Central memory CD8-positive, alpha-beta T cell (primary cell): ENCODE measurements at regions not wholly inside any gene's neighbourhood (a gene's known extent, or its start where the extent isn't known, plus 50 kb on each side); places are given as distances from the start of the nearest gene placed in this dataset.

Experiments
- ATAC-seq: fragments of 150-1000 bp; cut with Tn5 transposase; replicated peaks from 2 replicates; pipeline ENCODE4 v1.10.0; 2022; ENCODE audit warnings: mild to moderate bottlenecking, moderate FRiP score, moderate number of reproducible peaks; ENCODE audit not compliant: poor library complexity, severe bottlenecking; ENCODE audit errors: extremely low read depth
- DNase-seq, 2 donors: peaks; one replicate each; pipeline ENCODE4 v3.0.0; 2021; ENCODE audit warnings: low spot score in 2 of 2
- H3K27ac Mint-ChIP-seq: one replicate; pipeline ENCODE4 v1.8.0; 2022; ENCODE audit warnings: low read depth, mild to moderate bottlenecking, moderate library complexity, mixed read lengths
- H3K27me3 Mint-ChIP-seq: one replicate; pipeline ENCODE4 v1.8.0; 2022; ENCODE audit warnings: mixed read lengths
- H3K36me3 Mint-ChIP-seq: one replicate; pipeline ENCODE4 v1.8.0; 2022; ENCODE audit warnings: mild to moderate bottlenecking, moderate library complexity, mixed read lengths; ENCODE audit not compliant: insufficient read depth
- H3K4me1 Mint-ChIP-seq: one replicate; pipeline ENCODE4 v1.8.0; 2022; ENCODE audit warnings: mixed read lengths
- H3K4me3 Mint-ChIP-seq: one replicate; pipeline ENCODE4 v1.8.0; 2022; ENCODE audit warnings: mild to moderate bottlenecking, moderate library complexity, mixed read lengths
- H3K9me3 Mint-ChIP-seq: one replicate; pipeline ENCODE4 v1.8.0; 2022; ENCODE audit warnings: mixed read lengths

- DNase-seq (no peak), ATAC-seq (no peak)
- H3K4me1 Mint-ChIP-seq, result no peaks in the 10 kb centered on the region
- H3K27ac Mint-ChIP-seq, result no peak overlapping the region
- H3K27me3 Mint-ChIP-seq, result no peaks in the 10 kb centered on the region
- peaks cover 15% of the 10 kb centered on the region for H3K9me3 Mint-ChIP-seq
- H3K4me3 Mint-ChIP-seq, result no peak overlapping the region
- H3K36me3 Mint-ChIP-seq, result no peaks in the 10 kb centered on the region
These were observed 154.3 kb downstream of the RMST start for GRCh38 chr12:97616946-97617345.

DNA sequence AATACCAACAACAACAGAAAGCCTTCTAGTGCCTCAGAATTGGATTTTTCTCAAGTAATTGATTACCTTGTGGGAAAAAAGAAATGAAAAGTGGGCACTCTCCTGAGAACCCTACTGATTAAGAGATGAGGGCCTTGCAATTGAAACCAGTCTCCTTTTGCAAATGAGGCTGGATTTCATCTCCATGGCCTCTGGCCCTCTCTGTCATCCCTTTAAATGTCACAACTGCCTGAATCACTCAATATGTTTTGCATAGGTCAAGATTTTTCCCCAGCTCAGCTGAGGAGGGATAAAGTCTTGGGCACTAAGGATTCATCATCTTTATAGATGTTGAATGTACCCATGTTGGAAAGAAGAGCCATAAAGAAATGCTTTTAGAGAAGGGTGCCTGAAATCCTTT is 166.4 kb downstream of the RMST start:
- ATAC-seq (no peak), DNase-seq (no peak)
- no peak overlapping the region for H3K4me3 Mint-ChIP-seq
- no peak overlapping the region for H3K27ac Mint-ChIP-seq
- no peaks in the 10 kb centered on the region for H3K36me3 Mint-ChIP-seq
- no peaks in the 10 kb centered on the region for H3K27me3 Mint-ChIP-seq
- H3K4me1 Mint-ChIP-seq, result no peaks in the 10 kb centered on the region
- H3K9me3 Mint-ChIP-seq, result peaks cover 14% of the 10 kb centered on the region

- Mint-ChIP-seq H3K4me1 (no peaks in the 10 kb centered on the region), H3K36me3 (no peaks in the 10 kb centered on the region), H3K9me3 (peaks cover 16% of the 10 kb centered on the region), H3K27ac (no peak overlapping the region), H3K27me3 (no peaks in the 10 kb centered on the region), H3K4me3 (no peak overlapping the region)
- ATAC-seq (no peak), DNase-seq (no peak)
These were observed 166.8 kb downstream of the RMST start for GRCh38 chr12:97629382-97629781.

- no peak for ATAC-seq
- Mint-ChIP-seq H3K4me1 (no peaks in the 10 kb centered on the region), H3K27ac (no peak overlapping the region), H3K36me3 (no peaks in the 10 kb centered on the region), H3K27me3 (no peaks in the 10 kb centered on the region), H3K9me3 (peaks cover 19% of the 10 kb centered on the region), H3K4me3 (no peak overlapping the region)
- no peak for DNase-seq
These were observed 167.8 kb downstream of the RMST start for GRCh38 chr12:97630356-97630755.

DNA sequence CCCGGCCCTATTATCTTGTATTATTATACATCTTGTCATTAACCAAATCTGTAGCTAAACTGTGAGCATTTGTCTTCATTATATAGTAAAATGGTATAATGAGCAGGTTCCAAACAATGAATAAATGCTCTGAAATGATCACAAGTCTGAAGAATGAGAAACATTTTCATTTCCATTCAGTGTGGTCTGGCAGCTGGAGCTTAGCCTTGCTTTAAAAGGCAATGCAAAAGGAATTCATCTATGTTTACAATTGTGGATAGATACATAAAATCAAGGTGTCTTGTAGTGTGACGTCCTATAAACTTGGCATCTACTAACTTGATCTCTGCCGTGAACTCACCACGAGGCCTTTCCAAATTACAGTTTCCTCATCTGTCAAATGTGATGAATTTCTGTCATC is 168.3 kb downstream of the RMST start:
- Mint-ChIP-seq H3K4me1 (no peaks in the 10 kb centered on the region), H3K9me3 (peaks cover 22% of the 10 kb centered on the region), H3K27me3 (no peaks in the 10 kb centered on the region), H3K27ac (no peak overlapping the region), H3K4me3 (no peak overlapping the region), H3K36me3 (no peaks in the 10 kb centered on the region)
- ATAC-seq (no peak), DNase-seq (no peak)

GRCh38 chr12:97637770-97638169 is 175.2 kb downstream of the RMST start:
- Mint-ChIP-seq H3K4me3 (no peak overlapping the region), H3K4me1 (no peaks in the 10 kb centered on the region), H3K9me3 (peaks cover 28% of the 10 kb centered on the region), H3K27ac (no peak overlapping the region), H3K36me3 (no peaks in the 10 kb centered on the region), H3K27me3 (no peaks in the 10 kb centered on the region)
- DNase-seq (no peak), ATAC-seq (no peak)

GRCh38 chr12:97638739-97639138 is 176.1 kb downstream of the RMST start:
- peaks cover 27% of the 10 kb centered on the region for H3K9me3 Mint-ChIP-seq
- H3K27ac Mint-ChIP-seq, result no peak overlapping the region
- H3K27me3 Mint-ChIP-seq, result no peaks in the 10 kb centered on the region
- no peak overlapping the region for H3K4me3 Mint-ChIP-seq
- no peaks in the 10 kb centered on the region for H3K36me3 Mint-ChIP-seq
- H3K4me1 Mint-ChIP-seq, result no peaks in the 10 kb centered on the region
- DNase-seq (no peak), ATAC-seq (no peak)

GRCh38 chr12:97639702-97640101 is 177.1 kb downstream of the RMST start:
- H3K27ac Mint-ChIP-seq, result no peak overlapping the region
- ATAC-seq (no peak), DNase-seq (no peak)
- no peaks in the 10 kb centered on the region for H3K27me3 Mint-ChIP-seq
- H3K9me3 Mint-ChIP-seq, result peaks cover 22% of the 10 kb centered on the region
- no peak overlapping the region for H3K4me3 Mint-ChIP-seq
- no peaks in the 10 kb centered on the region for H3K36me3 Mint-ChIP-seq
- H3K4me1 Mint-ChIP-seq, result no peaks in the 10 kb centered on the region

DNA sequence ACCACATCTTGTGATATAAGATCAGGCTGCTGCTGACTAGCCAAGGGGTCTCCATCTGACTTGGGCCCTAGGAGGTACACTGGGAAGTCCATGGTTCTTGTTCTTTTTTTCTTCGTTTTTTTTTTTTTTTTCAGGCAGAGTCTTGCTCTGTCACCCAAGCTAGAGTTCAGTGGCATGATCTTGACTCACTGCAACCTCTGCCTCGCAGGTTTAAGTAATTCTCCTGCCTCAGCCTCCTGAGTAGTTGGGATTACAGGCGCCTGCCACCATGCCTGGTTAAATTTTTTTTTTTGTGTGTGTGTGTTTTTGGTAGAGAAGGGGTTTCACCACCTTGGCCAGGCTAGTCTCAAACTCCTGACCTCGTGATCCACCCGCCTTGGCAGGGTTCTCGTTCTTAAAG is 178.2 kb downstream of the RMST start:
- ATAC-seq, result no peak
- no peak overlapping the region for H3K4me3 Mint-ChIP-seq
- H3K36me3 Mint-ChIP-seq, result no peaks in the 10 kb centered on the region
- no peaks in the 10 kb centered on the region for H3K4me1 Mint-ChIP-seq
- H3K27me3 Mint-ChIP-seq, result no peaks in the 10 kb centered on the region
- no peak for DNase-seq
- peaks cover 16% of the 10 kb centered on the region for H3K9me3 Mint-ChIP-seq
- H3K27ac Mint-ChIP-seq, result no peak overlapping the region

- Mint-ChIP-seq H3K27ac (no peak overlapping the region), H3K27me3 (no peaks in the 10 kb centered on the region), H3K4me1 (no peaks in the 10 kb centered on the region), H3K9me3 (peaks cover 16% of the 10 kb centered on the region), H3K4me3 (no peak overlapping the region), H3K36me3 (no peaks in the 10 kb centered on the region)
- ATAC-seq (no peak), DNase-seq (no peak)
These were observed 180.3 kb downstream of the RMST start for GRCh38 chr12:97642911-97643310.

- H3K27ac Mint-ChIP-seq, result no peak overlapping the region
- H3K9me3 Mint-ChIP-seq, result peaks cover 16% of the 10 kb centered on the region
- DNase-seq (no peak), ATAC-seq (no peak)
- H3K4me3 Mint-ChIP-seq, result no peak overlapping the region
- no peaks in the 10 kb centered on the region for H3K36me3 Mint-ChIP-seq
- H3K27me3 Mint-ChIP-seq, result no peaks in the 10 kb centered on the region
- H3K4me1 Mint-ChIP-seq, result no peaks in the 10 kb centered on the region
These were observed 181.3 kb downstream of the RMST start for GRCh38 chr12:97643924-97644323.

GRCh38 chr12:97645726-97646125 is 183.1 kb downstream of the RMST start:
- Mint-ChIP-seq H3K9me3 (peaks cover 11% of the 10 kb centered on the region), H3K27me3 (no peaks in the 10 kb centered on the region), H3K27ac (no peak overlapping the region), H3K36me3 (no peaks in the 10 kb centered on the region), H3K4me3 (no peak overlapping the region), H3K4me1 (no peaks in the 10 kb centered on the region)
- no peak for DNase-seq
- ATAC-seq, result no peak

- Mint-ChIP-seq H3K9me3 (peaks cover 5% of the 10 kb centered on the region), H3K36me3 (no peaks in the 10 kb centered on the region), H3K27ac (no peak overlapping the region), H3K4me3 (no peak overlapping the region), H3K27me3 (no peaks in the 10 kb centered on the region), H3K4me1 (no peaks in the 10 kb centered on the region)
- ATAC-seq (no peak), DNase-seq (no peak)
These were observed 184.5 kb downstream of the RMST start for GRCh38 chr12:97647142-97647541.

DNA sequence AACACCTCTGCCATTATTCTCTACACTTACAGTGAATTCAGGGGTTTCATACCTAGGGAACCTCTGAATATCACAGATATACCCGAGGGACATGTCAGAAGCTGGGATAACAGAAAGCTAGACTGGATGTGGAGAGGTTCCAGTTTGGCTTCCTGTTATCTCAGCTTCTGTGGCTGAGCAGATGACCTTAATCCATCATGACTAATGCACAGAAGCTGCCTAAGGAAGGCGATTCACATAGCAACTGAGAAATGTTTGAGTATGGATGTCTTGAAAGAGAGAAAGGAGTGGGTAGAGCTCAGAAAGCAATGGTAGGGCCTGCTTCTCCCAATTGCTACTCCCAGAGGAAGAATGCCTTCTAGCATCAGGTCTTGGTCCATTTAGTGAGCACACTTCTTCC is 187.6 kb downstream of the RMST start:
- no peak for ATAC-seq
- no peaks in the 10 kb centered on the region for H3K27me3 Mint-ChIP-seq
- no peak overlapping the region for H3K4me3 Mint-ChIP-seq
- no peak for DNase-seq
- no peak overlapping the region for H3K27ac Mint-ChIP-seq
- no peaks in the 10 kb centered on the region for H3K4me1 Mint-ChIP-seq
- peaks cover 5% of the 10 kb centered on the region for H3K9me3 Mint-ChIP-seq
- no peaks in the 10 kb centered on the region for H3K36me3 Mint-ChIP-seq
